C4-2B (cell line): ENCODE measurements at regions not wholly inside any gene's neighbourhood (a gene's known extent, or its start where the extent isn't known, plus 50 kb on each side); places are given as distances from the start of the nearest gene placed in this dataset.
"Not testable (repeated sequence)": the region's sequence is repeated elsewhere in the genome, so short reads cannot be mapped to it uniquely, and the experiment has no call there.

Experiments
- CTCF ChIP-seq: fragments of 450-650 bp; conservative IDR thresholded peaks from 2 replicates; pipeline ENCODE4 v1.5.1; 2017; ENCODE audit warnings: mild to moderate bottlenecking
- ZFX ChIP-seq: fragments of 450-650 bp; IDR thresholded peaks from 2 replicates; pipeline ENCODE4 v1.6.1; 2017

GRCh38 chr6:58059701-58060100 is 742.3 kb downstream of the PRIM2 start:
- TF ChIP-seq CTCF, ZFX: not testable (repeated sequence)
